Omental fat pad (tissue), 3 donors: ENCODE measurements at regions not wholly inside any gene's neighbourhood (a gene's known extent, or its start where the extent isn't known, plus 50 kb on each side); places are given as distances from the start of the nearest gene placed in this dataset.

Source experiments
- ATAC-seq: fragments of 150-250 bp; one replicate; pipeline ENCODE4 v1.9.1; 2016; ENCODE audit warnings: mild to moderate bottlenecking, moderate library complexity; ENCODE audit not compliant: low FRiP score
- DNase-seq: peaks from one replicate; pipeline ENCODE4 v3.0.0-alpha.2; 2019; ENCODE audit warnings: low spot score
- TF ChIP-seq, protein P1 (sequence below), 3 donors: fragments of 450-650 bp; IDR thresholded peaks; one replicate each; pipeline ENCODE4 v1.5.1; 2016 to 2017; ENCODE audit warnings: antibody characterized with exemption in 3 of 3, mild to moderate bottlenecking in 3 of 3, moderate library complexity in 2 of 3

DNA sequence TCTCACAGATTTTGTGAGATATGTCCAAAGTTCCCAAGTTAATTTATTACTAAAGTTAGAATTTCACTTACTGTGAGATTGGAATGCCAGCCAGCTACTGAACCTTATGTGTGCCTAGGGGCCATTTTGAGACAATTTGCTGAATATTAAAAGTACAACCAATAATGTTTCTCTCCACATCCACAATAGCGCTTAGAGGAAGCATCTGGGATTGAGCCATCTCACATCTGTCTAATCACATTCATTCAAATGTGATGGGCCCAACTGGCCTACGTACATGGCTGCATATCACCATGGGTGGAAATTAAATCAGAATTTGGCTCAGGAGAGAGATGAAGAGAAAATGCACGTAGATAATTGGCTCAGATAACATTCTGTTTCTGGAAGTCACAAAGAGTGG is 1294.0 kb downstream of the AACS start:
- no peak for ATAC-seq
- TF ChIP-seq, protein P1, sequence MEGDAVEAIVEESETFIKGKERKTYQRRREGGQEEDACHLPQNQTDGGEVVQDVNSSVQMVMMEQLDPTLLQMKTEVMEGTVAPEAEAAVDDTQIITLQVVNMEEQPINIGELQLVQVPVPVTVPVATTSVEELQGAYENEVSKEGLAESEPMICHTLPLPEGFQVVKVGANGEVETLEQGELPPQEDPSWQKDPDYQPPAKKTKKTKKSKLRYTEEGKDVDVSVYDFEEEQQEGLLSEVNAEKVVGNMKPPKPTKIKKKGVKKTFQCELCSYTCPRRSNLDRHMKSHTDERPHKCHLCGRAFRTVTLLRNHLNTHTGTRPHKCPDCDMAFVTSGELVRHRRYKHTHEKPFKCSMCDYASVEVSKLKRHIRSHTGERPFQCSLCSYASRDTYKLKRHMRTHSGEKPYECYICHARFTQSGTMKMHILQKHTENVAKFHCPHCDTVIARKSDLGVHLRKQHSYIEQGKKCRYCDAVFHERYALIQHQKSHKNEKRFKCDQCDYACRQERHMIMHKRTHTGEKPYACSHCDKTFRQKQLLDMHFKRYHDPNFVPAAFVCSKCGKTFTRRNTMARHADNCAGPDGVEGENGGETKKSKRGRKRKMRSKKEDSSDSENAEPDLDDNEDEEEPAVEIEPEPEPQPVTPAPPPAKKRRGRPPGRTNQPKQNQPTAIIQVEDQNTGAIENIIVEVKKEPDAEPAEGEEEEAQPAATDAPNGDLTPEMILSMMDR (IDR thresholded peaks at IDR 0.05) = no peak
- no peak for DNase-seq

DNA sequence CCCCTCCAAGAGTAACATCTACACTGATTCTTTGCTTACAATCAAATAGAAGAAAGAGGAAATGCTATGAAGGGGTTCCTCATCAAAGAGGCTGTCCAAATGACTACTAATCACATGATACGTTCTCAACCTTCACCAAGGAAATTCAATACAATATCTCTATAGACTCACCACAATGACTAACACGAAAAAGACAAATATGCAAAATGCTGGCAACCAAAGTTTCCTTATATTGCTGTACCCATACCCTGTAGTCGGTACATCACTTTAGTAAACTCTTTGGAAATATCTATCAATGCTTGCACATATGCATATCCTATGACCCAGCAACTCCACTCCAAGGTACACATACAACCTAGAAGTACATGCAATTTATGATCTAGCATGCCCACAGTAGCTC is 1296.6 kb downstream of the AACS start:
- no peak for DNase-seq
- no peak for ATAC-seq
- TF ChIP-seq, protein P1 (IDR thresholded peaks at IDR 0.05) = no peak

DNA sequence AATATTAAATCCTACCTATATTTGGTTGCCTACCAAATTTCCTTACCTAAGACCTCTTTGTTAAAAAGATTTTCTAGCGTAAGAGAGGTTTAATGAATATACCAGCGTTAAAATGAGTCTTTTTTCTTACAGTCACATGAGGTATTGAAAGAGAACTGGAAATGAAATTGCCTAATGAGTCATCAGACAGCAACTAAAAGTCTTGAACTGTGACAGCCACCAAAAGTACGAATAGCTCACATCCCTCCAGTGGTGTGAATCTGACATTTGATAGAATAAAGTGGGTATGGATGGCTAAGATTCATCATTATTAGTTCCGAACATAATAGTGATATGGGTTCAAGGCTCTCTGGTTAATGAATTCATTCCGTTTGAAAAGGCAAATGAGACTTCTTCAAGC is 1297.3 kb downstream of the AACS start:
- ATAC-seq = no peak

DNA sequence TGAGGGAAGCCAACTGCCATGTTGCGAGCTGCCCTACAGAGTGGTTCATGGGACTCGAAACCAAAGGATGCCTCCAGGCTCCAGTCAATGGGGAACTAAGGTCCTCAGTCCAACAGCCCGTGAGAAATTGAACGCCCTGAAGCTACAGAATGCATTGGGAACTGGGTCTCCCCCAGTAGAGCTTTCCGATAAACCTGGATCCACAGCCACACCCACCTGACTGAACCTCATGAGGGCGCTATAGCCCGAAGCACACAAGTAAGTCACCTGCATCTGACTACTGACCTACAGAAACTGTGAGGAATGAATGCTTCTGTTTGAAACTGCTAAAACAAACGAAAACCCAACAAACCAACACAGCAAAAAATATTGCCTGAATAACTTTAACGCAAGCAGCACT is 1297.7 kb downstream of the AACS start:
- no peak for DNase-seq
- TF ChIP-seq, protein P1 (IDR thresholded peaks at IDR 0.05) = no peak
- ATAC-seq = no peak

More for the DNA sequence above, 1297.3 kb downstream of the AACS start:
- TF ChIP-seq, protein P1 (IDR thresholded peaks at IDR 0.05) = no peak
- DNase-seq = no peak

DNA sequence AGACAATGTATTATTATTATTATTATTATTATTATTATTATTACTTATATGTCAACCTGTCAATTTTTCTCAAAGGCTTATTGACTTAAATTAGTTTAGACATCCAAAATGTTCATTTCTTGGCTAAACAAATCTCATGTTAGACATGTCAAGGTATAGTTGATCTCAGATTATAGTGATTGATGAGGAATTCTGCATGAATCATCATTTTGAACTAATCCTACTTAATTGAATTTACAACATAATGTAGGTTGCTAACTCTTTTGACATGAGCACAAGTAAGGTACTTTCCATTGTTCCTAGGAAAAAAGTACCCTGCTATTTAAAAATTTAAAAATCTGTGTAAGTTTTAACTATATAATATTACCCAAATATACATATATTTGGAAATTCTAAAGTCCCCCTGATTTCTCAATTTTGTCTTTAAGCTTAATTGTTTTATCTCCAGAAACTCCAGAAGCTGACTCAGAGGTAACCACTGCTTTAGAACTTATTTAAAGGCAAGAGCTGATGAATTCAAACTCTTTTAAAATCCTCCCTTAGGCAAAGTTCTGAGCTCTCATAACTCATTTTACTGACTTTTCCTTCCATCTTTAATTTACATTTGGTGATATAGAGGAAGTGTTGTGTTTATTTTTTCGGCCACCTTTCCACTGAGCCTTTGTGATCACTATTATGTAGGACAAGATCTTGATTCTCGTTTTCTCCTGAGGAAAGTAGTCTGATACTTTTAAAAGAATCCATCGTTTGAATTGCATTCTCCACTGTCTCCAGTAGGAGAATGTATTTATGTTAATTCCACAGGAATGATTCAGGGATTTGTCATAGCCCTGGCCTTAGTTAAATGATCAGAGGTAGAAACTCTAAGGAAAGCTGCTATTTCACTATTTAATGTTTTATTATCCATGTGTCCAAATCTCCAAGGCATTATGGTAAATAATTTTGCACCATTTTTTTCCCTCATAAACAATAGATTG is 1304.5 kb downstream of the AACS start:
- DNase-seq (no peak), ATAC-seq (no peak)
- TF ChIP-seq, protein P1 (IDR thresholded peaks at IDR 0.05) = no peak

DNA sequence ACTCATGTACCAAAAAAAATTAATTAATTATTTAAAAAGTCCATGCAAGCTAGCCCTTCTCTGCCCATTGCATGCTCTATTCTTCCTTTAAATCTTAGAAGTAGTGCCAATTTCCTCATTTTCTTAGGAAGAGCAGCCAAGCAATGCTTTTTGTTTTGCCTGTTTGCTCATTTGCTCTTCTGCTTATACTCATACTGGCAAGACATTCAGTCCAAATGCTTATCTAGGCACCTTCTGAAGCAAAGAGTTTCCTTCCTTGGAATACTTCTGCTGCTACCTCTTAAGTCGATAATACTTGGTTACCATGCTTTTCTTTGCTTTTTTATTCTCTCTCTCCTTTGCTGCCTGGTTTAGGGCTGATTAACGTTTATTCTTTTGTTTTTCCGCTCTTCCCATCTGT is 1318.3 kb downstream of the AACS start:
- ATAC-seq (no peak), DNase-seq (no peak)
- TF ChIP-seq, protein P1 (IDR thresholded peaks at IDR 0.05) = no peak
